Mucosa of descending colon (tissue), 3 donors: ENCODE measurements at regions not wholly inside any gene's neighbourhood (a gene's known extent, or its start where the extent isn't known, plus 50 kb on each side); places are given as distances from the start of the nearest gene placed in this dataset.
"Not testable (repeated sequence)": the region's sequence is repeated elsewhere in the genome, so short reads cannot be mapped to it uniquely, and the experiment has no call there.

Experiments
- ATAC-seq: fragments of 200-7000 bp; cut with Tn5 transposase; one replicate; pipeline ENCODE4 v1.9.1; 2020; ENCODE audit warnings: mild to moderate bottlenecking, moderate library complexity
- DNase-seq, 3 donors: peaks; one replicate each; pipeline ENCODE4 v3.0.0-alpha.2; 2020
- H3K36me3 ChIP-seq: fragments of 200-600 bp; one replicate; pipeline ENCODE4 v1.8.0; 2021; ENCODE audit warnings: low read depth, mild to moderate bottlenecking
- H3K4me1 ChIP-seq: fragments of 200-600 bp; one replicate; pipeline ENCODE4 v1.8.0; 2021; ENCODE audit warnings: low read depth, mild to moderate bottlenecking
- H3K4me3 ChIP-seq: fragments of 200-600 bp; one replicate; pipeline ENCODE4 v1.8.0; 2021; ENCODE audit warnings: mild to moderate bottlenecking
- H3K9me3 ChIP-seq: fragments of 200-600 bp; one replicate; pipeline ENCODE4 v1.8.0; 2021; ENCODE audit warnings: mild to moderate bottlenecking
- CTCF ChIP-seq: fragments of 200-600 bp; IDR thresholded peaks from one replicate; pipeline ENCODE4 v1.8.0; 2022; ENCODE audit warnings: antibody characterized with exemption, mild to moderate bottlenecking
- intact Hi-C, 2 donors: fragments of 100-400 bp; cut with DNase I in 1 of 2; cut with micrococcal nuclease in 1 of 2; formaldehyde crosslinking; loops; one replicate each; pipeline versions ENCODE4 v1.11.0 to v1.11.1; 2022; cut with DNase I, micrococcal nuclease
- donor health status: DM: no; HTN: no; CAD: no; lungs with moderate emphysema.
- donor health status: DM: no; HTN: no; CAD: no.
- donor health status: DM: no; HTN: yes; CAD: no.

- intact Hi-C loops, ATAC-seq, H3K36me3 ChIP-seq, DNase-seq, H3K4me3 ChIP-seq, H3K4me1 ChIP-seq: not testable (repeated sequence)
- H3K9me3 ChIP-seq: peaks cover 21% of the 10 kb centered on the region
These were observed 53.4 kb downstream of the AHSP start for GRCh38 chr16:31581065-31581464.

GRCh38 chr16:31601737-31602384, 74.2 kb downstream of the AHSP start:
- H3K4me3 ChIP-seq, ATAC-seq, DNase-seq, intact Hi-C loops, H3K4me1 ChIP-seq, H3K36me3 ChIP-seq: not testable (repeated sequence)
- peaks cover 66% of the 10 kb centered on the region for H3K9me3 ChIP-seq

GRCh38 chr16:31618130-31618529, 90.4 kb downstream of the AHSP start:
- H3K4me3 ChIP-seq: no peak overlapping the region
- ATAC-seq (no peak), DNase-seq (no peak)
- H3K4me1 ChIP-seq: no peaks in the 10 kb centered on the region
- intact Hi-C loops: no loop called here
- no peak for TF ChIP-seq CTCF
- no peaks in the 10 kb centered on the region for H3K36me3 ChIP-seq
- peaks cover 8% of the 10 kb centered on the region for H3K9me3 ChIP-seq

- no peak for TF ChIP-seq CTCF
- Histone ChIP-seq H3K4me1 (no peaks in the 10 kb centered on the region), H3K9me3 (peaks cover 7% of the 10 kb centered on the region), H3K36me3 (no peaks in the 10 kb centered on the region), H3K4me3 (no peak overlapping the region)
- ATAC-seq (no peak), DNase-seq (no peak)
- intact Hi-C loops: no loop called here
These were observed 108.7 kb downstream of the AHSP start for GRCh38 chr16:31636433-31636832.

GRCh38 chr16:31641279-31641678, 113.6 kb downstream of the AHSP start:
- Histone ChIP-seq H3K9me3 (no peaks in the 10 kb centered on the region), H3K36me3 (no peaks in the 10 kb centered on the region), H3K4me3 (no peak overlapping the region), H3K4me1 (no peaks in the 10 kb centered on the region)
- no peak for TF ChIP-seq CTCF
- ATAC-seq: no peak
- no peak for DNase-seq
- intact Hi-C loops: no loop called here

GRCh38 chr16:31655674-31656073, 128.0 kb downstream of the AHSP start:
- H3K9me3 ChIP-seq, ATAC-seq, H3K4me1 ChIP-seq, H3K36me3 ChIP-seq, H3K4me3 ChIP-seq, DNase-seq, intact Hi-C loops: not testable (repeated sequence)

GRCh38 chr16:31664683-31665482, 137.2 kb downstream of the AHSP start:
- no peak for TF ChIP-seq CTCF
- H3K4me1 ChIP-seq: no peaks in the 10 kb centered on the region
- intact Hi-C loops: no loop called here
- H3K4me3 ChIP-seq: no peak overlapping the region
- DNase-seq (no peak), ATAC-seq (no peak)
- no peaks in the 10 kb centered on the region for H3K36me3 ChIP-seq
- no peaks in the 10 kb centered on the region for H3K9me3 ChIP-seq
